ENCODE measurements at regions not wholly inside any gene's neighbourhood (a gene's known extent, or its start where the extent isn't known, plus 50 kb on each side); places are given as distances from the start of the nearest gene placed in this dataset.

DNA sequence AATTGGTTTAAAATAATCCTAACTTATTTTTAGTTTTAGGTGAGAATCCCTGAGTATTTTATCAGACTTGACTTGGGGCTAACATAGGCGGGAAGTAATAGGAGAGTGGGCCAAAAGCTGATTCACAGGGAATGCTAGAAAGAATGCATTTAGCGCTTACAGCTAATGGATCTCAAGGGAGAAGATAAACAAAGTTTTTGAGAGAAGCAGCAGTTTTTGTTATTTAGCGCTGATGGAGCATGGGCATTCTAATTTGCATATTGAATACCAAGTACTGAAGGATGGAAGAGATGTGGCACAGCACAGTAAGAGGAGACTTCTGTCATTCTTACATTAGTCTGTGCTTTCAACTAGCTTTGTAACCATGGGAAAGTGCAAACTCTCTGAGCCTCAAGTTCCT lies 436.0 kb upstream of the FBXO33 start:
- TF ChIP-seq, protein P1, sequence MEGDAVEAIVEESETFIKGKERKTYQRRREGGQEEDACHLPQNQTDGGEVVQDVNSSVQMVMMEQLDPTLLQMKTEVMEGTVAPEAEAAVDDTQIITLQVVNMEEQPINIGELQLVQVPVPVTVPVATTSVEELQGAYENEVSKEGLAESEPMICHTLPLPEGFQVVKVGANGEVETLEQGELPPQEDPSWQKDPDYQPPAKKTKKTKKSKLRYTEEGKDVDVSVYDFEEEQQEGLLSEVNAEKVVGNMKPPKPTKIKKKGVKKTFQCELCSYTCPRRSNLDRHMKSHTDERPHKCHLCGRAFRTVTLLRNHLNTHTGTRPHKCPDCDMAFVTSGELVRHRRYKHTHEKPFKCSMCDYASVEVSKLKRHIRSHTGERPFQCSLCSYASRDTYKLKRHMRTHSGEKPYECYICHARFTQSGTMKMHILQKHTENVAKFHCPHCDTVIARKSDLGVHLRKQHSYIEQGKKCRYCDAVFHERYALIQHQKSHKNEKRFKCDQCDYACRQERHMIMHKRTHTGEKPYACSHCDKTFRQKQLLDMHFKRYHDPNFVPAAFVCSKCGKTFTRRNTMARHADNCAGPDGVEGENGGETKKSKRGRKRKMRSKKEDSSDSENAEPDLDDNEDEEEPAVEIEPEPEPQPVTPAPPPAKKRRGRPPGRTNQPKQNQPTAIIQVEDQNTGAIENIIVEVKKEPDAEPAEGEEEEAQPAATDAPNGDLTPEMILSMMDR (IDR thresholded peaks at IDR 0.05; ENCODE audit: insufficient read depth, low read depth, low read length, missing control alignments) = no peak
- no peak for DNase-seq (ENCODE audit: low read depth)
- no peak overlapping the region for H3K4me3 ChIP-seq (ENCODE audit: low read depth, low read length)

DNA sequence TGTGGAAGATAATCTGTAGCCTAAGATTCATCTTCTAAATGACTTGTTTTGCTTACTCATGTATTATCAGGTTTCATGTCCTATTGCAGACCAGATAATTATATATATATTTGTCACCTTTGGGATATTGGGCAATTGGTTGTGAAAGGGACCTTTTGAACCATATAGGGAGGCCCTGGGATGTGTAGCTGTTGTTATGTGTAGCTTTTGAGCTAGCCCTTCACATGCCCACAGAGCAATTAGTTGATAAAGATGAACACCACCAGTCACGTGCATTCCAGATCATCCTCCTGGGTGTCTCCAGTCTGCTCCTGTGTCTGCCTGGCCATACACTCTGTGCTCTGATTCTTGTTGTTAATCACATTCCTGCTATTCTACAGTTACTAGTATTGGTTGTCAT lies 431.2 kb upstream of the FBXO33 start:
- TF ChIP-seq, protein P1 (IDR thresholded peaks at IDR 0.05; ENCODE audit: insufficient read depth, low read depth, low read length, missing control alignments) = no peak
- DNase-seq (ENCODE audit: low read depth) = no peak
- no peak overlapping the region for H3K4me3 ChIP-seq (ENCODE audit: low read depth, low read length)

DNA sequence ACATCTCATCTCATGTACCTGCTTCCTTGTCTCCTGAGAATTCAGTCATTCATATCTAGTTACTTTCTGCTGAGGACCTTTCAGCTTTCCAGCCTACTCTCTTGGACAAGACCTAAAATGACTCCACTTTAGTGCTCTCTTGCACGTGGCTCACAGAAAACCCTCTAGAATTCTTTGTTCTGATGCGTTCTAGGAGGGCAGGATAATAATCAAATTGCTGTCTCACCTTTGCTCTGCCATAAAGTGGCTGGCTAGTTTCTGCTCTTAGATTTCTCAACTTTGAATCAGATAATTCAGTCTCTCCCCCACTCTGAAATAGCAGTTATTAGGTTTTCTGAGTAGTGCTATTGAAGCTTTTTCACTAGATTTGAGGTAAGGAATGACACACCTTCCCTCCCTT lies 429.5 kb upstream of the FBXO33 start:
- H3K4me3 ChIP-seq (ENCODE audit: low read depth, low read length) = no peak overlapping the region
- DNase-seq (ENCODE audit: low read depth) = no peak
- TF ChIP-seq, protein P1 (IDR thresholded peaks at IDR 0.05; ENCODE audit: insufficient read depth, low read depth, low read length, missing control alignments) = no peak

DNA sequence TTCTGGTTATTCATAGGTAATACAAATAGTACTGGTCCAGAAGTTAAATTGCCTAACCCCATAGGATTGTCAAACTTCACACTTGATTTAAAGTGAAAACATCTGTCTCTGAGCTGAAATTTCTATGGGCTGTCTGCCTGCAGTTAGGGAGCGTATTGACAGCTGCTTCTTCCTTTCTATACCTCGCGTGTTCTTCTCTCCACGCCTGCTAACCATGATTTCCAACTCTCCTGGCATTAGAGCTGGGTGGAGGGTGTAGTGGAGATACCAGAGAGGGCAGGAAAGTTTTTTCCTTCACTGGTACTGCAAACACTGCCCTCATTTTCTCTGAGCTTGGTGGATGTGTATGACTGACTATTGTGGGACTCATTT lies 429.0 kb upstream of the FBXO33 start:
- H3K4me3 ChIP-seq (ENCODE audit: low read depth, low read length) = no peak overlapping the region
- TF ChIP-seq, protein P1 (IDR thresholded peaks at IDR 0.05; ENCODE audit: insufficient read depth, low read depth, low read length, missing control alignments) = no peak
- DNase-seq (ENCODE audit: low read depth) = no peak

DNA sequence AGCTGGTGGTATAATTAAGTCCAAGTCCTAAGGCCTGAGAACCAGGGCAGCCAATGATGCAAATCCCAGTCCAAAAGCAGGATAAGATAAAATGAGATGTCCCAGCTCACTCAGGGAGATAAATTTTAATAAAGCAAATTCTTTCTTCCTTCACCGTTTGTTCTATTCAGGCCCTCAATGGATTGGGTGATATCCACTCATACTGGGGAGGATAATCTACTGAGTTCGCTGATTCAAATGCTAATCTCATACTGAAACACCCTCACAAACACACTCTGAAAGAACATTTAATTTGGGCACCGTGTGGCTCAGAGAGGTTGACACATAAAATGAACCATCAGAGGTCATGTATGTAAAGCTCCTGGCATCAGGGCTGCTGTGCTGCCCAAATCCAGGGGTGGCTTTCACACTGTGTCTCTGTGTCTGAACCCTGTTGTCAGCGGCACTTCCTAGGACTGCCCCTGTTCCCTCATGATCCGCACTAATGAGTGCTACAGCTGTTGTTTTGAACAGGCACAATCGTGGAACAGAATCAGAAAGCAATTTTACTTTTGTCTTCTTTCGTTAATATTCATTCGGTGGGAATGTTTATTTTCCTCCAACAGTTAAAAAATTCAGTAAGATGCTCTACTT lies 428.5 kb upstream of the FBXO33 start:
- TF ChIP-seq, protein P1 (IDR thresholded peaks at IDR 0.05; ENCODE audit: insufficient read depth, low read depth, low read length, missing control alignments) = no peak
- DNase-seq (ENCODE audit: low read depth) = no peak

DNA sequence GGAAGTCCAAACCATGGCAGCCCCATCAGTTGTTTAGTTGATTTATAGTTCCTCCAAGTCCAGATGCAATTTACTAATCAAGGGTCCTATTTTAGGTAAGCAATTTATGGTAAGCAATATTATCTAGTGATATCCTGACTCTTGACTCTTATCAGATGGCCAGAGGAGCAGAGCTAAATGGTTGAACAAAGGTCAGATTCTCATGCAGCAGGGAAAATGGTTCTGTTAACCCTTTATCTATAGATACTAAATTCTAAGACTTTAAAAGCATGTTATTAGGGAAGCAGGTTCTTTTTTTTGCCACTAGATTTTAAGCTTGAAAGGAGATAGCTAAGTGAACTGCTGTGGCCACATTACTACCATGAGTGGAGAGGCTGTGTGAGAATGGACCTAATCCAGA lies 427.1 kb upstream of the FBXO33 start:
- no peak for DNase-seq (ENCODE audit: low read depth)
- H3K4me3 ChIP-seq (ENCODE audit: low read depth, low read length) = no peak overlapping the region
- TF ChIP-seq, protein P1 (IDR thresholded peaks at IDR 0.05; ENCODE audit: insufficient read depth, low read depth, low read length, missing control alignments) = no peak

More for the DNA sequence above, 428.5 kb upstream of the FBXO33 start:
- H3K4me3 ChIP-seq (ENCODE audit: low read depth, low read length) = no peak overlapping the region

DNA sequence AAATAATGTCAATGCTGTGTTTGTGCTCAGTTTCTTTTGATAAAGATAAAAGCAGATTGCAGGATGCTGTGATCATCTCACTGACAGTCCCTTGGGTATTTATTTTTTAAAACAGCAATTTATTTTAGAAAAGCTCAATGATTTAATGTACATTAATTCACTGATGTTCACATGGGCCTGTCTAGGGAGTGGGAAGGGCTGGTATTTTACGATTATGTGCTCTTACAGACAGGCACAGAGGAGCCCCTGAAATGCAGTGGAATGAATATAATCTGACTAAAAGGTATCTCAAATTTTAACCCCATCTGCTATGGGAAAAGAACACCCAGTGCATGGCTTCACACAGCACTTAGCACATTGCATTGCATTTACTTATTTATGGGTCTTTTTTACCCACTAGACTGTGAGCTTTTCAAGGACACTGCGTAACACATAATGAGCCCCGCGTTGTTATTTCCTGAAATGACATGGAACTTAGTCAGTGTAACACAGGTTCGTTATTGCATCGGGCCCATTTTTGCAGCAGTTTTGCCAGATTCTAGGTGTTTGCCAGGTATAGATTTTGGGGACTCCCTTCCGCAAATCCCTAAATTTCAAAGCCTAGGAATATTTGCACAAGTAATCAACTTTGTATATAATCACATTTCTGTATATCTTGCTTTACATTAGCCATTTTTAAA lies 425.3 kb upstream of the FBXO33 start:
- TF ChIP-seq, protein P1 (IDR thresholded peaks at IDR 0.05; ENCODE audit: insufficient read depth, low read depth, low read length, missing control alignments) = no peak
- no peak overlapping the region for H3K4me3 ChIP-seq (ENCODE audit: low read depth, low read length)
- DNase-seq (ENCODE audit: low read depth) = no peak

All from GM12865 (cell line).